Endothelial cell of umbilical vein (primary cell): ENCODE measurements at regions not wholly inside any gene's neighbourhood (a gene's known extent, or its start where the extent isn't known, plus 50 kb on each side); places are given as distances from the start of the nearest gene placed in this dataset.

ENCODE experiments used
- CTCF ChIP-seq, 2 donors: IDR thresholded peaks; 1 replicate in 1 of 2; 2 replicates in 1 of 2; pipeline ENCODE4 v1.5.1; 2011; ENCODE audit warnings: low read length in 2 of 2, mild to moderate bottlenecking in 2 of 2, moderate library complexity in 2 of 2, control low read depth in 1 of 2, inconsistent platforms in 1 of 2, low read depth in 1 of 2; ENCODE audit not compliant: insufficient read depth in 1 of 2; ENCODE audit errors: extremely low read depth in 1 of 2
- EZH2 ChIP-seq: IDR thresholded peaks from 2 replicates; pipeline ENCODE4 v1.6.1; 2012; ENCODE audit warnings: borderline replicate concordance, low read depth, mild to moderate bottlenecking, moderate library complexity, low read length, inconsistent platforms; ENCODE audit not compliant: severe bottlenecking
- MAX ChIP-seq: IDR thresholded peaks from 2 replicates; pipeline ENCODE4 v1.6.1; 2011; ENCODE audit not compliant: insufficient read depth, insufficient read length
- POLR2A ChIP-seq: IDR thresholded peaks from 2 replicates; pipeline ENCODE4 v1.6.1; 2012; ENCODE audit warnings: low read depth, mild to moderate bottlenecking, control low read depth, low read length
- POLR2AphosphoS5 ChIP-seq: IDR thresholded peaks from 2 replicates; pipeline ENCODE4 v1.6.1; 2012; ENCODE audit warnings: low read depth, mild to moderate bottlenecking, control low read depth, low read length, moderate library complexity; ENCODE audit not compliant: insufficient read depth

GRCh38 chr13:50711131-50711815, 132.2 kb downstream of the DLEU7 start:
- no peak for TF ChIP-seq CTCF (IDR thresholded peaks at IDR 0.05; ENCODE audit: extremely low read depth in 1 of 2, insufficient read depth in 1 of 2, low read depth in 1 of 2, low read length in 2 of 2)
- no peak for TF ChIP-seq MAX
- no peak for TF ChIP-seq EZH2
- no peak for TF ChIP-seq POLR2AphosphoS5
- TF ChIP-seq POLR2A = no peak
